Peyer's patch (tissue), 4 donors: ENCODE measurements at regions not wholly inside any gene's neighbourhood (a gene's known extent, or its start where the extent isn't known, plus 50 kb on each side); places are given as distances from the start of the nearest gene placed in this dataset.
A peak's percentile ranks its signal among the peaks of the same experiment; 100 is the strongest.
"Not testable (repeated sequence)": the region's sequence is repeated elsewhere in the genome, so short reads cannot be mapped to it uniquely, and the experiment has no call there.

Experiments
- DNase-seq, 3 donors: peaks; one replicate each; pipeline ENCODE4 v3.0.0-alpha.2; 2017 to 2019
- H3K27ac ChIP-seq, 4 donors: fragments of 200-600 bp; sonication (generic); one replicate each; pipeline ENCODE4 v1.5.1; 2016 to 2019
- H3K27me3 ChIP-seq, 2 donors: fragments of 200-600 bp; sonication (generic); one replicate each; pipeline ENCODE4 v1.5.1; 2019
- H3K36me3 ChIP-seq, 3 donors: fragments of 200-600 bp; sonication (generic); one replicate each; pipeline ENCODE4 v1.5.1; 2016 to 2019
- H3K4me1 ChIP-seq, 4 donors: fragments of 200-600 bp; sonication (generic); one replicate each; pipeline ENCODE4 v1.5.1; 2016 to 2019
- H3K4me3 ChIP-seq, 4 donors: fragments of 200-600 bp; sonication (generic); 1 replicate in 3 of 4; 2 replicates in 1 of 4; pipeline ENCODE4 v1.5.1; 2016 to 2019; ENCODE audit warnings: mild to moderate bottlenecking in 1 of 4
- H3K9me3 ChIP-seq, 4 donors: fragments of 200-600 bp; sonication (generic); one replicate each; pipeline ENCODE4 v1.5.1; 2016 to 2019; ENCODE audit warnings: mild to moderate bottlenecking in 1 of 4
- CTCF ChIP-seq, 6 experiments: fragments of 450-650 bp in 4 of 6; fragments of 200-600 bp in 2 of 6; sonication (generic) in 1 of 6; IDR thresholded peaks; one replicate each; pipeline ENCODE4 v1.5.1; 2017 to 2019; ENCODE audit warnings: antibody characterized with exemption in 6 of 6, mild to moderate bottlenecking in 3 of 6, moderate library complexity in 1 of 6
- POLR2A ChIP-seq, 2 donors: fragments of 450-650 bp; IDR thresholded peaks; one replicate each; pipeline ENCODE4 v1.5.1; 2017; ENCODE audit warnings: antibody characterized with exemption in 2 of 2, mild to moderate bottlenecking in 2 of 2, moderate library complexity in 2 of 2

DNA sequence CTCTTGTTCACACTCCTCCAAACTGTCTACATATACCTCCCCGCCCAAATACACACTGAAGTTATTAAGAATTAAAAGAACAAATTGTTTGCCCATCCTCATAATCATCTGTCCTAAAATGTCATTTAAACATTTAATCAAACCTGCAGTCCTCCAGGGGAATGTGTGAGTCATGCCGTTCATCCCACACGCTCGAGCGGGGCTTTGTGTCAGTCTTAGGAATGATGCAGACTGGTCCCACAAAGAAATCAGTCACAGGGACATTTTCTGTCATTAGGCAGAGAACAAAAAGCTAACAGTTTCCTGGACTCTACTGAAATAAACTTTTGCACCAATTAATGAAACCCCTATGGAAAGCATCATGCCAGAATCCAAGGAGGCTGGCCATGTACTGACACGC, 194.6 kb downstream of the ZNF92 start:
- H3K27ac ChIP-seq, H3K27me3 ChIP-seq, DNase-seq, H3K36me3 ChIP-seq, H3K4me3 ChIP-seq, H3K4me1 ChIP-seq, H3K9me3 ChIP-seq: not testable (repeated sequence)

GRCh38 chr7:65570990-65571389, 197.3 kb downstream of the ZNF92 start:
- not testable (repeated sequence) for DNase-seq, H3K4me3 ChIP-seq

GRCh38 chr7:65572581-65572980, 198.9 kb downstream of the ZNF92 start:
- peak in 1 of 3 donors; percentile 16 for DNase-seq
- H3K4me3 ChIP-seq: peak overlapping the region in 1 of 4 donors; percentile 24

More at GRCh38 chr7:65570990-65571389, 197.3 kb downstream of the ZNF92 start:
- H3K4me1 ChIP-seq, H3K27ac ChIP-seq, H3K9me3 ChIP-seq, H3K36me3 ChIP-seq, H3K27me3 ChIP-seq: not testable (repeated sequence)

GRCh38 chr7:65576370-65576769, 202.7 kb downstream of the ZNF92 start:
- H3K27me3 ChIP-seq, H3K27ac ChIP-seq, H3K4me3 ChIP-seq, H3K36me3 ChIP-seq, H3K9me3 ChIP-seq, DNase-seq, H3K4me1 ChIP-seq: not testable (repeated sequence)

More at GRCh38 chr7:65572581-65572980, 198.9 kb downstream of the ZNF92 start:
- H3K27me3 ChIP-seq, H3K36me3 ChIP-seq, H3K9me3 ChIP-seq, H3K27ac ChIP-seq, H3K4me1 ChIP-seq: not testable (repeated sequence)

- DNase-seq, H3K36me3 ChIP-seq, H3K4me3 ChIP-seq, H3K4me1 ChIP-seq, H3K9me3 ChIP-seq, H3K27ac ChIP-seq, H3K27me3 ChIP-seq: not testable (repeated sequence)
Observed at GRCh38 chr7:65582518-65583119, 209.0 kb downstream of the ZNF92 start.

GRCh38 chr7:65602495-65602894, 228.8 kb downstream of the ZNF92 start:
- not testable (repeated sequence) for DNase-seq, H3K9me3 ChIP-seq, H3K4me1 ChIP-seq, H3K4me3 ChIP-seq, H3K27ac ChIP-seq, H3K36me3 ChIP-seq, H3K27me3 ChIP-seq

DNA sequence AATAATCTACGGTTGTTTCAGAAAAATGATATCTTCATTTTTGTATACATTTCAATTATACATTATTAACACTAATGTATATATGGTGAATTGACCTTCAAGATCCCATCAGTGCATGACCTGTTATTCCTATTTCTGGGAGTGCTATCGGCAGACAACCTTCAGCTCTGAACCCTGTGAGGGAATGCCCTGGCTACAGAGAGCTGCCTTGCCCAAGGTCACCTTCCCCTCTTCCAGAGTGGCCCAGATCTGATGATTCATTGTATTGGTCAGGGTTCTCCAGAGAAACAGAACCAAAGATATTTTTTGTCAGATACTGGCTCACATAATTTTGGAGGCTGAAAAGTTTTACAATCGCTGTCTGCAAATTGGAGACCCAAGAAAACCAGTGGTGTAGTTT, 235.5 kb downstream of the ZNF92 start:
- TF ChIP-seq POLR2A (IDR thresholded peaks at IDR 0.05): no peak
- TF ChIP-seq CTCF (IDR thresholded peaks at IDR 0.05): no peak
- H3K4me1 ChIP-seq: no peaks in the 10 kb centered on the region
- H3K27me3 ChIP-seq: no peaks in the 10 kb centered on the region
- H3K27ac ChIP-seq: no peak overlapping the region
- H3K9me3 ChIP-seq: no peaks in the 10 kb centered on the region
- H3K4me3 ChIP-seq: no peak overlapping the region
- H3K36me3 ChIP-seq: no peaks in the 10 kb centered on the region
- DNase-seq: no peak

DNA sequence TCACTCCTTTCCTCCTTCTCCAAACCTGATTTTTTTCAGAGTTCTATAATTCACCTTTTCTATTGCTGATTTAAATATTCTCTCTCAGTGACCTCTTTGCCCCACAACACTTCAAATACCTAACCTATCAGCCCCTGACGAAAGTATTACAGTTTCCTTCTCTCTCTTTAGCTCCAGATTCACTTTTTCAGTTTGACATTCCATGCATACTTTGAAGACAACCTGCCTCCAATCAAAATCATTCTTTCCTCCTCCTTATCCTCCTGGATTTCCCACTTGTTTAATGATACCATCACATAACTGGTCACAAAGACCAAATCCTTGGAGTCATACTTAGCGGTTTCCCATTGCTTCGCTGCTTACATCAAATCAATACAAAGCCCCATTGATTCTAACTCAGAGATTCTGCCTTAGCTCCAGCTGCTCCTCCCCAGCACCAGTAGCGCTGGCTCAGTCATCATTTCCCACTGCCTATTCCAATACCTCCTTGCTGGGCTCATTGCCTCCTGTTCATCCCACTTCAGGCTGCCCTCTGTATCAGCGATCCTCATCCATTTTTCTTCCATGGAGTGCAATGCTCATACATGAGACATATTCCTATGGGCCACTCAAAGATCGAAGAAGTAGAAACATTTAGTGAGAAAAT, 240.1 kb downstream of the ZNF92 start:
- not testable (repeated sequence) for H3K9me3 ChIP-seq, DNase-seq, H3K27ac ChIP-seq, H3K36me3 ChIP-seq, H3K27me3 ChIP-seq, H3K4me1 ChIP-seq, H3K4me3 ChIP-seq

- DNase-seq, H3K4me3 ChIP-seq, H3K9me3 ChIP-seq: not testable (repeated sequence)
Observed at GRCh38 chr7:65616111-65616510, 242.5 kb downstream of the ZNF92 start.

DNA sequence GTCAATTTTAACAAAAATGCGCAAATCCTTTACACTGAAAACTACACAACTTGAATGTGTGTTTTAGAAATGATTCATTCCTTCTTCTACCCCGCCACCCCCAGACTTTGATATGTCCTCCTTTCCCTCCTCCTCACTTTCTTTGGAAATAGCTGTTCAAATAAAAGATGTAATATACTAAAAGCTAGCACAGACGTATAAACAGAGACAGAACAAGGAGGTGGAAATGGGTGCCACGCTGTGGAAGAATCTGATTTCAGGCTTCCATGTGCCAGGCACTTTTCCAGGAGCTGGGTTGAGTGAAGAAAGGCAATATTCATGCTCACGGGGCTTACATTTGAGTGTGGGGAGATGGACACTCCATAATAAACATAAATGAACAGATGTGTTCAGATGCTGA, 246.6 kb downstream of the ZNF92 start:
- not testable (repeated sequence) for H3K9me3 ChIP-seq, H3K4me1 ChIP-seq, H3K27ac ChIP-seq, H3K27me3 ChIP-seq, DNase-seq, H3K36me3 ChIP-seq, H3K4me3 ChIP-seq

More at GRCh38 chr7:65616111-65616510, 242.5 kb downstream of the ZNF92 start:
- not testable (repeated sequence) for H3K27me3 ChIP-seq, H3K27ac ChIP-seq, H3K36me3 ChIP-seq, H3K4me1 ChIP-seq
